T-cell (primary cell): ENCODE measurements at regions not wholly inside any gene's neighbourhood (a gene's known extent, or its start where the extent isn't known, plus 50 kb on each side); places are given as distances from the start of the nearest gene placed in this dataset.

ENCODE experiments used
- ATAC-seq, 4 experiments: fragments of 200-7000 bp in 3 of 4; fragments of 150-1000 bp in 1 of 4; cut with Tn5 transposase; replicated peaks in 1 of 4; 1 replicate in 3 of 4; 2 replicates in 1 of 4; pipeline ENCODE4 v1.10.0; 2021; ENCODE audit warnings: moderate library complexity in 3 of 4, mild to moderate bottlenecking in 2 of 4, moderate number of reproducible peaks in 1 of 4
- CTCF ChIA-PET, 2 donors: fragments of 300-600 bp; sonication (Branson Sonifier 250); formaldehyde crosslinking; loops; one replicate each; lab custom pipeline; 2022; ENCODE audit warnings: antibody characterized with exemption in 2 of 2; lab: Charles Lee
- POLR2A ChIA-PET, 2 donors: fragments of 300-600 bp; sonication (Branson Sonifier 250); formaldehyde crosslinking; loops; one replicate each; lab custom pipeline; 2022; ENCODE audit warnings: antibody characterized with exemption in 2 of 2; lab: Charles Lee
- DNase-seq, 35 experiments: peaks; one replicate each; pipeline versions ENCODE4 v3.0.0 to v3.0.0-alpha.2; 2013 to 2023
- H3K27ac ChIP-seq: one replicate; pipeline ENCODE4 v1.5.1; 2013; ENCODE audit warnings: low read length
- H3K27me3 ChIP-seq, 2 experiments: replicated peaks in 1 of 2; 1 replicate in 1 of 2; 2 replicates in 1 of 2; pipeline versions ENCODE4 v1.6.1 to v1.7.0; 2013; ENCODE audit warnings: low read length in 1 of 2, mixed read lengths in 1 of 2; ENCODE audit not compliant: control insufficient read depth in 2 of 2, insufficient read depth in 2 of 2; ENCODE audit errors: extremely low read depth in 1 of 2
- H3K36me3 ChIP-seq, 2 donors: 1 replicate in 1 of 2; 2 replicates in 1 of 2; pipeline versions ENCODE4 v1.6.1 to v1.7.0; 2013; ENCODE audit warnings: low read length in 1 of 2; ENCODE audit not compliant: control insufficient read depth in 2 of 2, insufficient read depth in 1 of 2; ENCODE audit errors: extremely low read depth in 1 of 2
- H3K4me1 ChIP-seq, 2 experiments: 1 replicate in 1 of 2; 2 replicates in 1 of 2; pipeline versions ENCODE4 v1.6.1 to v1.7.0; 2013; ENCODE audit warnings: low read length in 2 of 2, mixed read lengths in 1 of 2; ENCODE audit not compliant: insufficient read depth in 2 of 2, control insufficient read depth in 1 of 2; ENCODE audit errors: extremely low read depth in 1 of 2
- H3K4me3 ChIP-seq, 2 donors: 1 replicate in 1 of 2; 2 replicates in 1 of 2; pipeline versions ENCODE4 v1.5.1 to v1.7.0; 2013; ENCODE audit warnings: mild to moderate bottlenecking in 2 of 2, low read length in 1 of 2, moderate library complexity in 1 of 2; ENCODE audit not compliant: control insufficient read depth in 1 of 2; ENCODE audit errors: extremely low read depth in 1 of 2
- H3K9me3 ChIP-seq: 2 replicates; pipeline ENCODE4 v1.7.0; 2013
- H3K27ac Mint-ChIP-seq, 2 donors: one replicate each; pipeline ENCODE4 v1.8.0; 2020 to 2021; ENCODE audit warnings: mild to moderate bottlenecking in 2 of 2, mixed read lengths in 2 of 2
- H3K27me3 Mint-ChIP-seq, 2 donors: one replicate each; pipeline ENCODE4 v1.8.0; 2021 to 2022; ENCODE audit warnings: mixed read lengths in 2 of 2
- H3K36me3 Mint-ChIP-seq: one replicate; pipeline ENCODE4 v1.8.0; 2021; ENCODE audit warnings: mixed read lengths
- H3K4me1 Mint-ChIP-seq, 3 donors: one replicate each; pipeline ENCODE4 v1.8.0; 2020 to 2022; ENCODE audit warnings: mixed read lengths in 3 of 3, mild to moderate bottlenecking in 1 of 3
- H3K4me3 Mint-ChIP-seq, 3 donors: one replicate each; pipeline ENCODE4 v1.8.0; 2020 to 2022; ENCODE audit warnings: mild to moderate bottlenecking in 3 of 3, mixed read lengths in 3 of 3, moderate library complexity in 3 of 3
- H3K9me3 Mint-ChIP-seq, 3 donors: one replicate each; pipeline ENCODE4 v1.8.0; 2020 to 2022; ENCODE audit warnings: mixed read lengths in 3 of 3
- WGBS: methylation state at CpG from one replicate; pipeline ENCODE4 v1.1.5; 2013; ENCODE audit warnings: missing lambda C conversion rate; ENCODE audit not compliant: insufficient coverage; 5-methylcytosine and 5-hydroxymethylcytosine counted together

- Mint-ChIP-seq H3K27ac (no peak overlapping the region), H3K4me1 (no peaks in the 10 kb centered on the region), H3K27me3 (no peaks in the 10 kb centered on the region), H3K36me3 (no peaks in the 10 kb centered on the region), H3K4me3 (no peak overlapping the region), H3K9me3 (peaks cover 23 to 31% (median 30%) of the 10 kb centered on the region in 3 donors)
- DNase-seq: no peak
- no peaks in the 10 kb centered on the region for H3K9me3 ChIP-seq
- ChIA-PET CTCF (no interaction called here), POLR2A (no interaction called here)
- no peaks in the 10 kb centered on the region for H3K27me3 ChIP-seq
- WGBS: 60% methylated on average over 1 of the region's 1 CpG
- ATAC-seq: no peak
- H3K36me3 ChIP-seq: no peaks in the 10 kb centered on the region
- no peak overlapping the region for H3K27ac ChIP-seq
- no peak overlapping the region for H3K4me3 ChIP-seq
- no peaks in the 10 kb centered on the region for H3K4me1 ChIP-seq
These were observed 1306.8 kb downstream of the STIM2 start for GRCh38 chr4:28167411-28167810.

GRCh38 chr4:28176942-28177341 is 1316.3 kb downstream of the STIM2 start:
- peaks cover 4 to 15% (median 10%) of the 10 kb centered on the region in 3 donors for H3K9me3 Mint-ChIP-seq
- ChIA-PET CTCF (no interaction called here), POLR2A (no interaction called here)
- H3K27me3 Mint-ChIP-seq: no peaks in the 10 kb centered on the region
- Histone ChIP-seq H3K4me1 (no peaks in the 10 kb centered on the region), H3K27me3 (no peaks in the 10 kb centered on the region), H3K27ac (no peak overlapping the region), H3K36me3 (no peaks in the 10 kb centered on the region), H3K4me3 (no peak overlapping the region), H3K9me3 (no peaks in the 10 kb centered on the region)
- no CpG with 5 or more reads among the region's 1 CpG for whole genome bisulfite sequencing
- H3K36me3 Mint-ChIP-seq: no peaks in the 10 kb centered on the region
- no peak overlapping the region for H3K4me3 Mint-ChIP-seq
- ATAC-seq (no peak), DNase-seq (no peak)
- no peaks in the 10 kb centered on the region for H3K4me1 Mint-ChIP-seq
- no peak overlapping the region for H3K27ac Mint-ChIP-seq

GRCh38 chr4:28177641-28178040 is 1317.0 kb downstream of the STIM2 start:
- POLR2A ChIA-PET: no interaction called here
- no peak for DNase-seq

GRCh38 chr4:28179126-28179525 is 1318.5 kb downstream of the STIM2 start:
- ChIA-PET POLR2A (no interaction called here), CTCF (no interaction called here)
- no CpG with 5 or more reads among the region's 3 CpGs for WGBS
- Mint-ChIP-seq H3K4me1 (no peaks in the 10 kb centered on the region), H3K4me3 (no peak overlapping the region), H3K27ac (no peak overlapping the region), H3K9me3 (peaks cover 4 to 15% (median 7%) of the 10 kb centered on the region in 3 donors), H3K36me3 (no peaks in the 10 kb centered on the region), H3K27me3 (no peaks in the 10 kb centered on the region)
- Histone ChIP-seq H3K4me1 (no peaks in the 10 kb centered on the region), H3K27ac (no peak overlapping the region), H3K27me3 (no peaks in the 10 kb centered on the region), H3K9me3 (no peaks in the 10 kb centered on the region), H3K36me3 (no peaks in the 10 kb centered on the region), H3K4me3 (no peak overlapping the region)
- no peak for ATAC-seq
- DNase-seq: no peak

More at GRCh38 chr4:28177641-28178040, 1317.0 kb downstream of the STIM2 start:
- no peaks in the 10 kb centered on the region for H3K27me3 Mint-ChIP-seq
- no peak for ATAC-seq
- H3K4me1 Mint-ChIP-seq: no peaks in the 10 kb centered on the region
- H3K27ac Mint-ChIP-seq: no peak overlapping the region
- CTCF ChIA-PET: no interaction called here
- H3K36me3 Mint-ChIP-seq: no peaks in the 10 kb centered on the region
- no peak overlapping the region for H3K4me3 ChIP-seq
- H3K4me3 Mint-ChIP-seq: no peak overlapping the region
- H3K9me3 Mint-ChIP-seq: peaks cover 4 to 19% (median 11%) of the 10 kb centered on the region in 3 donors
- no peaks in the 10 kb centered on the region for H3K9me3 ChIP-seq
- H3K27ac ChIP-seq: no peak overlapping the region
- no peaks in the 10 kb centered on the region for H3K4me1 ChIP-seq
- no peaks in the 10 kb centered on the region for H3K36me3 ChIP-seq
- no peaks in the 10 kb centered on the region for H3K27me3 ChIP-seq

- Histone ChIP-seq H3K36me3 (no peaks in the 10 kb centered on the region), H3K27me3 (no peaks in the 10 kb centered on the region), H3K4me1 (no peaks in the 10 kb centered on the region), H3K27ac (no peak overlapping the region), H3K4me3 (no peak overlapping the region), H3K9me3 (no peaks in the 10 kb centered on the region)
- Mint-ChIP-seq H3K9me3 (peaks cover 16 to 23% (median 19%) of the 10 kb centered on the region in 3 donors), H3K27ac (no peak overlapping the region), H3K4me3 (no peak overlapping the region), H3K36me3 (no peaks in the 10 kb centered on the region), H3K4me1 (no peaks in the 10 kb centered on the region), H3K27me3 (no peaks in the 10 kb centered on the region)
- ATAC-seq: no peak
- DNase-seq: no peak
- no CpG with 5 or more reads among the region's 1 CpG for WGBS
- POLR2A ChIA-PET: no interaction called here
- CTCF ChIA-PET: no interaction called here
These were observed 1348.8 kb downstream of the STIM2 start for GRCh38 chr4:28209371-28209924.

GRCh38 chr4:28211676-28212470 is 1351.2 kb downstream of the STIM2 start:
- H3K36me3 ChIP-seq: no peaks in the 10 kb centered on the region
- no peaks in the 10 kb centered on the region for H3K4me1 Mint-ChIP-seq
- no peak overlapping the region for H3K4me3 ChIP-seq
- ChIA-PET POLR2A (no interaction called here), CTCF (interaction anchor here in 1 of 2 donors (0.9 kb wide), 1 partner anchor 11 kb away, joined by 3 read pairs; no protein-coding TSS in a partner anchor)
- peaks cover 4 to 13% (median 13%) of the 10 kb centered on the region in 3 donors for H3K9me3 Mint-ChIP-seq
- H3K4me1 ChIP-seq: no peaks in the 10 kb centered on the region
- ATAC-seq (no peak), DNase-seq (no peak)
- H3K9me3 ChIP-seq: no peaks in the 10 kb centered on the region
- H3K4me3 Mint-ChIP-seq: no peak overlapping the region
- no peak overlapping the region for H3K27ac ChIP-seq
- no peaks in the 10 kb centered on the region for H3K36me3 Mint-ChIP-seq
- no peaks in the 10 kb centered on the region for H3K27me3 ChIP-seq
- no peaks in the 10 kb centered on the region for H3K27me3 Mint-ChIP-seq
- WGBS: 60% methylated on average over 2 of the region's 2 CpGs
- H3K27ac Mint-ChIP-seq: no peak overlapping the region
